ENCODE measurements at regions not wholly inside any gene's neighbourhood (a gene's known extent, or its start where the extent isn't known, plus 50 kb on each side); places are given as distances from the start of the nearest gene placed in this dataset.

GRCh38 chr6:87789900-87790290 lies 87.9 kb upstream of the AKIRIN2 start:
- H3K36me3 Mint-ChIP-seq (ENCODE audit: low read depth): no peaks in the 10 kb centered on the region
- no peak for ATAC-seq (ENCODE audit: low read depth)
- H3K27ac Mint-ChIP-seq: no peak overlapping the region
- CTCF ChIA-PET: no interaction called here
- POLR2A ChIA-PET: interaction anchor here (0.5 kb wide), 1 partner anchor 11 kb away, joined by 4 read pairs; no protein-coding TSS in a partner anchor
- DNase-seq: no peak
- no peak for TF ChIP-seq CTCF (IDR thresholded peaks at IDR 0.05)
- no peak overlapping the region for H3K4me3 Mint-ChIP-seq
- intact Hi-C loops (cut with micrococcal nuclease): no loop called here
- H3K27me3 Mint-ChIP-seq: no peaks in the 10 kb centered on the region
- peaks cover 22% of the 10 kb centered on the region for H3K4me1 Mint-ChIP-seq
- H3K9me3 Mint-ChIP-seq: no peaks in the 10 kb centered on the region

- Mint-ChIP-seq H3K4me3 (no peak overlapping the region), H3K27ac (no peak overlapping the region), H3K4me1 (peaks cover 19% of the 10 kb centered on the region), H3K36me3 (ENCODE audit: low read depth) (no peaks in the 10 kb centered on the region), H3K9me3 (no peaks in the 10 kb centered on the region), H3K27me3 (no peaks in the 10 kb centered on the region)
- ATAC-seq (ENCODE audit: low read depth) (no peak), DNase-seq (no peak)
- ChIA-PET POLR2A (interaction anchor here (0.5 kb wide), 1 partner anchor 11 kb away, joined by 4 read pairs; no protein-coding TSS in a partner anchor), CTCF (no interaction called here)
- intact Hi-C loops (cut with micrococcal nuclease): no loop called here
- no peak for TF ChIP-seq CTCF (IDR thresholded peaks at IDR 0.05)
Measured at GRCh38 chr6:87789198-87789899, 87.3 kb upstream of the AKIRIN2 start.

- Mint-ChIP-seq H3K9me3 (no peaks in the 10 kb centered on the region), H3K27me3 (no peaks in the 10 kb centered on the region), H3K27ac (no peak overlapping the region), H3K4me3 (no peak overlapping the region), H3K4me1 (peaks cover 15% of the 10 kb centered on the region), H3K36me3 (ENCODE audit: low read depth) (no peaks in the 10 kb centered on the region)
- no peak for TF ChIP-seq CTCF (IDR thresholded peaks at IDR 0.05)
- ATAC-seq (ENCODE audit: low read depth): no peak
- CTCF ChIA-PET: no interaction called here
- no peak for DNase-seq
- POLR2A ChIA-PET: no interaction called here
- intact Hi-C loops (cut with micrococcal nuclease): no loop called here
Measured at GRCh38 chr6:87788141-87788540, 86.1 kb upstream of the AKIRIN2 start.

GRCh38 chr6:87785229-87785862 lies 83.3 kb upstream of the AKIRIN2 start:
- Mint-ChIP-seq H3K9me3 (no peaks in the 10 kb centered on the region), H3K4me3 (no peak overlapping the region), H3K36me3 (ENCODE audit: low read depth) (no peaks in the 10 kb centered on the region), H3K27ac (no peak overlapping the region), H3K4me1 (no peaks in the 10 kb centered on the region), H3K27me3 (no peaks in the 10 kb centered on the region)
- intact Hi-C loops (cut with micrococcal nuclease): no loop called here
- POLR2A ChIA-PET: no interaction called here
- CTCF ChIA-PET: no interaction called here
- no peak for DNase-seq
- no peak for ATAC-seq (ENCODE audit: low read depth)
- TF ChIP-seq CTCF (IDR thresholded peaks at IDR 0.05): no peak

- DNase-seq: no peak
- ChIA-PET CTCF (no interaction called here), POLR2A (no interaction called here)
- Mint-ChIP-seq H3K36me3 (ENCODE audit: low read depth) (no peaks in the 10 kb centered on the region), H3K9me3 (no peaks in the 10 kb centered on the region), H3K4me3 (no peak overlapping the region), H3K27ac (no peak overlapping the region), H3K4me1 (no peaks in the 10 kb centered on the region), H3K27me3 (no peaks in the 10 kb centered on the region)
- ATAC-seq (ENCODE audit: low read depth): no peak
- TF ChIP-seq CTCF (IDR thresholded peaks at IDR 0.05): no peak
- intact Hi-C loops (cut with micrococcal nuclease): no loop called here
Measured at GRCh38 chr6:87784690-87785089, 82.7 kb upstream of the AKIRIN2 start.

Measured in activated B cell treated with CpG ODN at 0.5 μM for 24 hours (primary cell).